ENCODE measurements at regions not wholly inside any gene's neighbourhood (a gene's known extent, or its start where the extent isn't known, plus 50 kb on each side); places are given as distances from the start of the nearest gene placed in this dataset.
"Not testable (repeated sequence)": the region's sequence is repeated elsewhere in the genome, so short reads cannot be mapped to it uniquely, and the experiment has no call there.

DNA sequence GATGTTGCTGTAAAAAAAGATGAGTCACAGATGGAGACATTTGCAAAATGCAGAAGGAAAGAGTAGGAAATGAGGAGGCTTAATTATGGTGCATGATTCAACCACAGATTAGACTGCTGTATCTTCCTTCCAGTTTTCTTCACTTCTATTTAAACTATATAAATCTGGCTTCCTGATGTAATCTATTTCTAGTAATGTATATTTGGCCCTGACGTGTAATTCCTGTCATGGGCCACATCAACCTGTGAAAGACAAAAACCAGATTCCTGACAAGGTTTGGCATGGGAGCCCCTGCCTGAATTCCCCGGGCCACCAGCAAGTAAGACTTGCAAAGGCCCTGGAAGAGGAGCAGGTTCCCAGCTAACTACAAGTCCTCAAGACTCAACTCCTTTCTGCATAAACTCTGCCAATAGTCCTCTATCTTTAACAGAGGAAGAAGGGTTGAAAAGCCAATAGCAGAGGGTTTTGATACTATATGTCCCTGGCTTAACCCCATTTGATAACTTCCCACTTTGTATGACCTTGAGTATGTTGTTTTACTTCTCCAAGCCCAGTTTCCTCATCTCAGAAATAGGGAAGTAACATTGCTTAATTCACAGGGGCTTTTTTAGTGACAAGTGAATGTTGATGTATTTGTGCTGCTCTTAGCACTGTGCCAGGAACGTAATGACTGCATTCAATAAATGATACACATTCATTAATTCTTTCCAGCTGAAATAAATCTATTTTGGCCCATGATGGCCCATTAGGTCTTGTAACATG, 172.7 kb downstream of the SPRY2 start:
- DNase-seq, result no peak

DNA sequence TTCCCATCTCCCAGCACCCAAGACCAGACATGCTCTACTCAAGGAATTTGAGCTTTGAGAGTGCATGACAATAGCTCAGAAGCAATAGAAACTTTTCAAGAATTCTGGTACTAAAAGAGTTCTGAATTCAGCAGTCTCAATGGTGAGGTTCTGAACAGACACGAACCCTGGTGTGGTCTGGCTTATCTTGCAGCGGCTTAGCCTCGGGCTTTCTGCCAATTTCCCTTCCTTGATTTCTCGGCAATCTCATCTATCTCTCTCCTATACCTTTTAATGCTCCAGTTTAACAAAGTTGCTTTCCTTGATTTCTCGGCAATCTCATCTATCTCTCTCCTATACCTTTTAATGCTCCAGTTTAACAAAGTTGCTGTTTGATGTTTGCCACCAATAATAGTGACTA, 174.6 kb downstream of the SPRY2 start:
- no peak for DNase-seq

DNA sequence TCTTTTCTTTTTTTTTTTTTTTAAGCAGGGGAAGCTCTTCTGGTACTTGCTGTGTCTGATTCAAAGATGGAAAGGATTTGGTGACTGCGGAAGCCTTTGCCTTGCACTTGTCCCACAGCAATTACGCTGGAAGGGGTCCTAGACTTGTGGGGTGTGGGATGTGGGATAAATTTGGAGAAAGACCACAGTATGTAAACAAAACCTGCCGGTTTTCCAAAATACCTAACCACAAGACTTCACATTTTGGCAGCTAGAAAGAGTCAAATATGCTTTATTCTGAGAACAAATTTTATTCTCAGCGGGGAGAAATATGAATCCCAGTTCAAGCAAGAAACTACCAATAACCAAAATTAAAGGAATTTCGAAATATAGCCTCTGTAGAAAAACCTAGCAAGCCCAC, 176.5 kb downstream of the SPRY2 start:
- DNase-seq, result no peak

DNA sequence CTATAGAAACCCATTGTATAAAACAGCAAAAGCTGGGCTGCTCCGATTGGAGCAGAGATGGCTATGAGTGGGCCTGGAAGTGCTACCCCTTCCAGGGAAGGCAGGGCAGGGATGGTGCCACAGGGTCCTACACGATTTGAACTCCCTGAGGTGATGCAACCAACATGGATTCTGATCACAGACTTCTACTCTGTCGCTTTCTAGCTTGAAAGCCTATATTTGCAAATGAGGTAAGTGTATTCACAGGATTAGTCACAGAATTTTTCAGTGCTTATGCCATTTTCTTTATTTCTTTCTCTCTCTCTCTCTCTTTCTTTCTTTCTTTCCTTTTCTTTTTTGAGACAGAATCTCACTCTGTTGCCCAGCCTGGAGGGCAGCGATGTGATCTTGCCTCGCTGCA, 179.0 kb downstream of the SPRY2 start:
- no peak for DNase-seq

DNA sequence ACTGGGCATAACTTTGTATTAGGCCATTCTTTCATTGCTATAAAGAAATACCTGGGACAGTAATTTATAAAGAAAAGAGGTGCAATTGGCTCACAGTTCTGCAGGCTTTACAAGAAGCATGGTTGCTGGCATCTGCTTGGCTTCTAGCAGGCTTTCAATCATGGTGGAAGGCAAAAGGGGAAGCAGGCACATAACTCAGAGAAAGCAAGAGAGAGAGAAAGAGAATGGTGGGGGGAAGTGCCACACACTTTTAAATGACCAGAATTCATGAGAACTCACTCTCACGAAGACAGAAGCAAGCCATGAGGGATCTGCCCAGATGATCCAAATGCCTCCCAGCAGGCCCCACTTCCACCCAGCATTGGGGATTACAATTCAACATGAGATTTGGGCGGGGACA, 179.7 kb downstream of the SPRY2 start:
- DNase-seq, result no peak

DNA sequence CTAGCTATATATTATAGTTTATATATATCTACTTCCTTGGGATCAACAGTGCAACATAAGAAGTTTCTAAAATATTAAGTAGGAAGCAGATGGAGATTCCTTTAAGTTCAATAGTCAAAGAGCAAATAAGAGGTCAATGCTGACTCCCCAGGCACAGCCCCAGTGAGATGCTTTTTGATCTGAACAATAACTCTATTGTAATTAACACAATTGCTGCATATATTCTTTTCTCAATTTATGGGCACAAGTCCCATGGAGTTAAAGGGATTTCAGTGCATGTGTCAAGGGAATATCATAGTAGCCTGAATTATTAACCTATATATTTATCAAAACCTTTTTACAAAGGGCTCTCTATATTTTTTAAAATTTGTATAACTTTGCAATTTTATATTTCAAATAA, 180.8 kb downstream of the SPRY2 start:
- DNase-seq, result no peak

DNA sequence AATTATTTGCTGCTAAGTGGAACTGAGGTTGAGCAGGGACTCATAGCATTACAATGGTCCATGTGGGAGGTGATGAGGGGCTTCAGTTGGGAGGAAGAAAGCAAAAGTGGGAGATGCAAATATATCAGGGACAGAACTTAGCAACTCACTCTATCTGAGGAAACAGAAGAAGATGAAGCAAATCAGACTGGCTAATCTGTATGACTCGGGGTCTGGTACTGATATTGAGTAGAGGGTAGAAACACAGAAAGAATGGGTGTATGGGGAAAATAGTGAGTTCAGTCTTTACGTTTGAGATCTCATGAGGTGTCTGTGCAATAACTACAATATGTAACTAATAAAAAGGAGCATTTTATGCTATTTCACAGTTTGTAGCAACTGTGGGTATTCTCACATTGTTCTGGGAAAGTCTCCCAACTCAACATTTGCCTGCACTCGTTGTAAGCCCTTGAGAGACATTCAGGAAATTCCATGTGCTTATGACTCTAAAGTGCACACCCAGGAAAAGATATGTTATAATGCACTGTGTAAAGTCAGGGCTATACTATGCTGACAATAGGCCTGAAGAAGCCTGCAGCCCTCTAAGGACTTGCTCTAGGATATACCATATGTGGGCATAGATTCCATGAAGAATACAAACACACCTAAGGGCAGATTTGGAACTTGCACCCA, 183.5 kb downstream of the SPRY2 start:
- DNase-seq, result no peak

DNA sequence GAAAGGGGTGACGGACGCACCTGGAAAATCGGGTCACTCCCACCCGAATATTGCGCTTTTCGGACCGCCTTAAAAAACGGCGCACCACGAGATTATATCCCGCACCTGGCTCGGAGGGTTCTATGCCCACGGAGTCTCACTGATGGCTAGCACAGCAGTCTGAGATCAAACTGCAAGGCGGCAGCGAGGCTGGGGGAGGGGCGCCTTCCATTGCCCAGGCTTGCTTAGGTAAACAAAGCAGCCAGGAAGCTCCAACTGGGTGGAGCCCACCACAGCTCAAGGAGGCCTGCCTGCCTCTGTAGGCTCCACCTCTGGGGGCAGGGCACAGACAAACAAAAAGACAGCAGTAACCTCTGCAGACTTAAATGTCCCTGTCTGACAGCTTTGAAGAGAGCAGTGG, 188.8 kb downstream of the SPRY2 start:
- not testable (repeated sequence) for DNase-seq

DNA sequence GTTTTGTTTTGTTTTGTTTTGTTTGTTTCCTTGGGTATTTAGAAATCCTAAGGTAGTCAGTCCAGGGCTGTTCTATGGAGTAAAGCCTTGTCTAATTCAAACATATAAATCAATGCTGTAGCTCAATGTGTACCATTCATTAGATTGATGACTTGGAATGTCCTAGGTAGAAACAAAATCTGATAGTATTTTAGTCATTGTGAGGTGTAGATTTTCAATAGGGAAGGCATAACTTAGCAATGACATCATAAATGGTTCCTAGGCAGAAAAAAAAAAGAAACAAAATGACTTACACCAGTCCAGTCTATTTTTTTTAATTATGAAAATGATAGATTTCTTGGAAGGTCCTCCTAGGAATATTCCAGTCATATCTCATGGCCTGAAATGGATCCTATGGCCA, 189.9 kb downstream of the SPRY2 start:
- no peak for DNase-seq

DNA sequence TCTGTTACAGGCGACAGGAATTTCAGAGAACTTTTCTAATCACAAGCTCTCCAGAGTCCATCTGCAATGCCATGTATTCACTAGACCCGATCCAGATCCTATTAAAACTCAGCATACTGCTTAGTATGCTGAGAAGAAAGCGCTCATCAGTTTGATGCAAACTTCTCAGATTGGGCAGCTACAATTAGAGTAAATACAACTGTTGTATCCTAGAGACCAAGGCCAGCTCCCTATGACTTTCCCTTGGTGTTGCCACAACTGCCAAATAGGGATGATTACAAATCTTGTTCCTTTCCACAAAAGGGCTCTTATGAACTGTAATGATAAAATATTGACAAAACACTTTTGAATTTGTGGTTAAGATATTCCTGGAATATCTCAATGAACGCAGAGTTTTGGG, 191.2 kb downstream of the SPRY2 start:
- no peak for DNase-seq

DNA sequence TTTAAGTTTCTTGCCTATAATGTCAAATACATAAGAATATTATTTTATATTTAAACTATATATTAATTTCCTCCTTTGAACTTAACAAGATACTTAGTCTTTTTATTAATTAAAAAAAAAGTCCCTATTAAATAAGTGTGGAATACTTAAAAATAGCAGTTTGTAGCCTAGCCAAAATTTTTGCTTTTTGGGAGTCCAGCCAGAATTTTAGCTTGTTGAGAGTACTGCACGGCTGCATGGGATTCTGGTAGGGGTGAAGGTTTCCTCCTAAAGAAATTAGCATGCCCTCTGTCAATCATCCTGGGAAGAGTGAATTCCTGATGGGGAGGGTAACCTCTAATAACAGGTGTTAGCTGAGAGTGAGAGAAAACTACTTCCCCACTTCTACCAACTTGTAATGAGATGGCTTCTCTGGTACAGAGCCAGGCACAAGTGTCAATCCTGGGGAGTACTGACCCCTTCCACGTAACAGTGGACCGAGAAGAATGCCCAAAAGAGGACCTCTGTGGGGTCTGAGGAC, 195.7 kb downstream of the SPRY2 start:
- no peak for DNase-seq

DNA sequence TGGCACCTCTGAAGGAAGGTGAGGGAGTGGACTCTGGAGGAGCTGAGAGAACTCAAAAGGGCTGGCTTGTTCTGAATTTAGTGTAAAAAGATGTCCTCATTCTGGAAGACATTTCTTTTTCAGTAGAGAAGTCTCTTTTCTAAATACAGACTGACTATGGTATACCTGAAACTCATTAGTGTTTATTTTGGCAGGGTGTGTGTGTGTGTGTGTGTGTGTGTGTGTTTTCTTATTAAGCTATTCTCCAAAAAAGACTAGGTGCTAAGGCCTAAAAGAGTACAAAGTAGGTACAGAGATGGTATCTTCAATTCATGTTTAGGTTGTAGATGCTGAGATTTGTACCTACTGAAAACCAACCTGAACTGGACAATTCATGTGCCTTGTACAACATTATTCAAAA, 196.4 kb downstream of the SPRY2 start:
- DNase-seq, result no peak

DNA sequence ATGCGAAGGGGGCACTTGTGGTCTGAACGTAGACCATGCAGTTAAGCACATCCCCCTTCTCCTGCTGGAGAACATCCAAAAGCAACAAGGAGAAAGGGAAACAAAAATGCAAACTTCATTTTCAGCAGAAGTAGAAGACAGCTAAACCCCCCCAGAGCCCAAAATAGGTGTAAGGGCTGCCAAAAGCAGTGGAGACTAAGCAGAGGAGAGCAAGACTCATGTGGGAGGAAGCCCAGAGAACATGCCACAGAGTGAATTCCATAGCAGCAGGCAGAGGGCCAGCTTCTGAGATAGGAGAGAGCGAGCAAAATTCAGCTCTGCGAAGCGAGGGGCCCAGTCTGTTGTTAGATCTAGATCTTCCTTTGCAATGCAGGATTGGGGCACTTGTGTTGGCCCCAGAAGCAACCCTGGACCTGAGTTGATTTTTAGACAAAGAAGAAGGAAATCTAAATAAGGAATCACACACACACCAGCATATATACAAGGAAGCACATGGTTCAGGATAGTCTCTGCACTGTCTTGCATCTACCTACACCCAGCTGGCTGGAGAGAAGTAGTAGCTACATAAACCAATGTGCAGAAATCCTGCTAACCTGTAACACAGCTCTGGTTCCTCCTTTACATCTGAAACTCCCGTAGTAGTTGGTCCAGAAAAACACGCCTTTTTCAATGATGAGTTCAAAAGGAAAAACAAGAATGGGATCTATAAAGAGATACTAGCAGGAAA, 199.6 kb downstream of the SPRY2 start:
- no peak for DNase-seq

DNA sequence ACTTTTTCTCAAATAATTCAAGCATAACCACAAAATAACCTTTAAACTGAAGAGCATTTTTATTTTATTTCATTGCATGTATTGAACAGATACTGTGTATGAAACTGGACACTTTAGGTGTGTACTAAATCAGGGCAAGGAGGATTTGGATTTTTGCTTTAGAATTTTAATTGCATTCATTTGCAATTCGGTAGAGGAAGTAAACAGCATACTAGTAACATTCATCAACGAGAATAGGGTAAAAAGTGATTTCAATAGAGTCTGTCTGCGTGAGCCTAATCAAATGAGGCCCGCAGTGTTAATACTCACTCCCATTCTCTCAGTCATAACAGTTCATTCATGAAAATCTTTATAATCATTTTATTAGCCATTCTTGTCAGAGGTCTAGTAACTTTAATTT, 200.2 kb downstream of the SPRY2 start:
- DNase-seq, result no peak

DNA sequence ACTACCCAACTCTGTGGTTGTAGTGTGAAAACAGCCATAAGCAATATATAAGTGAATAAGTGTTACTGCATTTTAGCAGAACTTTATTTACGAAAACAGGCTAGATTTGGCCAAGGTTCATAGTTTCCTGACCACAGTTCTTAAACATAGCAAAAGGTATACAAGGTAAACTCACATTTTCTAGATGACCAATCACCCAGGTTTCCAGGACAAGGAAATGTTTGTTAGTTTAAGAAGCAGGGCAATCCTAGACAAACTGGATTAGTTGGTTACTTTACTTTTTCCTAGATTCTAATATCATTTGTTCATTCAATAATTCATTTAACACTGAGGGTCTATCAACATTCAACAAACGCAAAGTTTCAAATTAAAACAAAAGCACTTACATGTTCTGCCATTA, 201.7 kb downstream of the SPRY2 start:
- no peak for DNase-seq

DNA sequence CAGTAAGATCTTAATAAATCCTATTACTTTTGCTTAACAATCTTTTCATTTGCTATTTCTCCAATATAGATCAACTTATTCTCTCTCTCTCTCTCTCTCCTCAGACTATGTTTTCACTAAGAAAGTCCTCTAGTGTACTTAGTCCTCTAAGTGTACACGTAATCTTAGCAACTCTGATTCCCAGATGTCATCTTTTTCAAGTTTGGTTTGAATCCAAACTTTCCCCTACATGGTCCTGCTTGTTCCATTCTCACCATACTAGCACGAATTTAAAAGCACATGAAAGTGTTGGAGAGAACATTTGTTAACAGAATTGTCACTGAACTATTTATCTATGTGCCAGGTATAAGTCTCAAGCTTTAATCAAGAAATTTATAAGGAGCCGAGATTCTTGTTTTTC, 202.9 kb downstream of the SPRY2 start:
- no peak for DNase-seq

DNA sequence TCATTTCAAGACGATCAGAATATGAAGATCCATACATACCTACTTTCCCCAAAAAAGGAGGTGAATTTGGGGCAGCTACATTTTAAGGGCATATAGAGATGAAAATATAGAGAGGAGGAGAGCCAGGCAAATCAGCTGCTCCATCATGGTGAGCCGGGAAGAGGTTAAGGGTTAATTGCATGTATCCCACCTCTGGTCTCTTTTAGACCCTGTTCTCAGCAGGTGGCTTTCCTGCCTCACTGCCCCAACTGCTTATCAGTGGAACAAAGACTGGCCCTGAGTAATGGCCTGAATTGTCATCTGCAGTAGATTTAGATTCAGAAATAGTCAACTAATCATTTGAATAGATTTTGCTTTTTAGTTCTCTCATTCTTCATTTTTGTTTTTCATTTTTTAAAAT, 206.6 kb downstream of the SPRY2 start:
- no peak for DNase-seq

DNA sequence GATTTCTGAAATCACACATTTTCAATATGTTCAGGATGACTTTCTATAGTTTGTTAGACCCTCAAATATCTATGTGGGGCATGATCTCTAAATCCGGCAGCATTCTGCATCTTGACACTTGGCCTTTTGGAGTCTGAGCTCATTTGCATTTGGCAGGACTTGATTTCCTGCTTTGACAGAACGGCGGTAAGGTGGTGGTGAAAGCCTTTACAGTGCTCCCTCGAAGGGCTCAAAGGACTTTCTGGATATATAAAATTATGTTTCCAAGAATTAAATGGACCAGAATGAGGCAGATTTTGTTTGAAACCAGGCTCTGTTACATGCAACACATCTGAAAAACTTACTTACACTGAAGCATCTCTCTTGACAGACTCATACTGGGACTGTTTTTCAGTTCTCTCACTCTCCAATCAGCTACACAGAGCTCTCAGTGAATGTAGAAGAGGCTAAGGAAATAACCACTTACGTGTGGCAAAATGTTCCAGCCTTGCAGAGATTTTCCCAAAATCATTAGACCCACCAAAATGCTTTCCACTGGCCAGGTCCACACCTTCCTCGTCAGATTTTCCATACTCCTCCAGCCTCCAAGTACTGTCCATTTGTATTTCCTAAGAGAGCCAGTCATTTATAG, 207.2 kb downstream of the SPRY2 start:
- DNase-seq, result no peak

DNA sequence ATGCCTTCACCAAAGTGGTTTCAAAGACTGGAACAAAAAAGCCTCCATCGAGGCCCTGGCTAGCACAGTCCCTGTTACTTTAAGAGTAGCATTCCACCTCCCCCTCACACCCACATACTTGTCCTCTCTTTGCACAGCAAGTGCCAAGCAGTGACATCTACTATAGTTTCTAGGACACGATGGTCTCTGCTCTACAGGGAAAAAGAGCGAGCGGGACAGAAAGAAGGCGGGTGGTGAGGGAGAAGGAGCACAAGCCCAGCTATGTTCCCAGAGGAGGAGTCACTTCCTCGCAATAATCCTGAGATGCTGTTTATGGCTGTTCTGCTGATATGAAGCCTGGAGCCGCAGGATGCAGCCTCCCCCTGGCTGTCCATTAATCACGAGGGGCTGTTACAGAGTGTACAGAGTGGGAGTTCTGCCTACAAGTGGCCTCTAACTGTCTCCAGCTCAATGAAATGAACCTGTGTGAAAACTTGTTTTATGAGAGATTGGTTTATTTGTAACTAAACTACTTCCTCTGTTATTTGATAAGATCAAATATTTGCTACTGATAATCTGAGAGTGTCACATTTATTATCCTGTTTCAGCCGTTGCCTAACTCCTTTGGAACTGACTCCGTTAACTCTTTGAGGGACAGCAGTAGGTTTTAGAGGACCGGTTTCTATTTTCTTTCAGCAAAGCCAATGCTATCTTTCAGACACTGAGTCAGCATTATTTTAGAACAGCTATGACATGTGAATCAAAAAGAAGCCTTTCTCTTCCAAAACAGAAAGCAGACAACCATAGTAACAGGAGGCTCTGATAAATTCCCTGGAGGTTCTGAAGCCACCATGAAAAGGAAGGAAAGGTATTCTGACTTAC, 208.0 kb downstream of the SPRY2 start:
- no peak for DNase-seq

DNA sequence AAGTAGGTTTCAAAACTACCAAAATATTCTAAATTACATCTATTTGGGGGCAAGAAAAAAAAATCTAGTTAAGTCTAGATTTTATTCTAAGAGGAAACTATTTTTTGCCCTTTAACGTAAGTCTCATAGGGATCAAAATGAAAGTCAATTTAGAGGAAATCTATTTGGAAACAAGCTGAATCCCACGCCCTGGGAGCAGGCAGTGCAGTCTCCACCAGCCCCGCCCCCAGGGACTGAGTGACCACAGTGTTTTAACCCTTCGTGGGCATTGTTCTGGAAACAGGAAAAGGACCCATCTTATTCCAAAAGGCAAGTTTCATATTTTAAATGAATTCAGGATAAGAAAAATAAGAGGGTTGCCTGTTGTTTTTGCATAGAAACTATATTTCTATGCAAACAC, 209.7 kb downstream of the SPRY2 start:
- no peak for DNase-seq

DNA sequence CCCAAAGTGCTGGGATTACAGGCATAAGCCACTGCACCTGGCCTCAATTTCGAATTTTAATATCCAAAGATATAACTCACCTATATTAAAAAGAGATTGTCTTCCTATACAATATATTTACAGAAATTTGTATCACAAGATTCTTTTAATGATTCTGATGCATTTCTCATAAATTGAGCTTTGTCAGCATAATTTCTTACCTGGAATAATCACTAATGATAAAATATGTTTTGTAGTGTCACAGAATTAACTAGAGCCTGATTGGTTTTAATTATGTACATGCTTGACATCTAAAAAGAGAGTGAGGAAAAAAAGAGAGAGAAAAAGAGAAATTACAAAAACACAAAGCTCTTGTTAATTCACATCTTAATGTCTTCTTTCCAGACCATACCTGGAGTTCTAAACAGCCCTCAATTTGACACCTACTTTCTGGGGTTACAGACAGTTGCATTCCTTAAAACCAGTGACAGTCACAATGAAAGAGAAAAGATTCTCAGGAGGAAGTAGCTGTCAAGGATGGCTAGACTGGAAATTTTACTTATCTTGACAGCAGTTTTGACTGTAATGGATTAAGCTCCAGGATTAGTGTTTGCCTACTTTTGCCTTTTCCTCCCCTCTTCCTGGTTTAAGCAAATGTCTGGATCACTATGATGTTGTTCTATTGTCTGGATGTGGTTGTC, 214.4 kb downstream of the SPRY2 start:
- DNase-seq, result no peak

DNA sequence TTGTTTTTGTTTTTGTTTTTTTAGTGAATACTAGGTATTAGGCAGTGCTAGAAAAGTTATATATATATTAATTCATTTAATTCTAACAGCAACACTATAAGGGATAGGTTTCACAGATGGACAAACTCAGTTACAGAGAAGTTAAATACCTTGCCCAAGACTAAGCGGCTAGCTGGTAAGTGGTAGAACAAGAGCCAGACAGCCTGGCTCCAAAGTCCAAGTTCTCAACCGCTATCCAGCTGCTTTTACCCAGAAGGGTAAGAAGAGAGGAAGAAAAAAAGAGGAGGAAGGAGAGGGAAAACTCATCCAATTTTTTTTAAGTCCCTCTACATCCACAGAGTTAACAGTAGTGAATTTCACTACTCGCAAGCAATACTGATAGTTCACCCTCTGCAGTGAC, 217.0 kb downstream of the SPRY2 start:
- no peak for DNase-seq
